ENCODE measurements at regions not wholly inside any gene's neighbourhood (a gene's known extent, or its start where the extent isn't known, plus 50 kb on each side); places are given as distances from the start of the nearest gene placed in this dataset.

GRCh38 chr1:104761961-104762570 is 1012.4 kb downstream of the AMY1C start:
- TF ChIP-seq CTCF (conservative IDR thresholded peaks at IDR 0.05; ENCODE audit: low read length) (no peak), EZH2phosphoT487 (IDR thresholded peaks at IDR 0.05; ENCODE audit: borderline replicate concordance, low read depth, low read length) (no peak)

All from OCI-LY7 (cell line).